Peyer's patch (tissue), 4 donors: ENCODE measurements at regions not wholly inside any gene's neighbourhood (a gene's known extent, or its start where the extent isn't known, plus 50 kb on each side); places are given as distances from the start of the nearest gene placed in this dataset.

Experiments used
- DNase-seq, 3 donors: peaks; one replicate each; pipeline ENCODE4 v3.0.0-alpha.2; 2017 to 2019
- H3K27ac ChIP-seq, 4 donors: fragments of 200-600 bp; sonication (generic); one replicate each; pipeline ENCODE4 v1.5.1; 2016 to 2019
- H3K27me3 ChIP-seq, 2 donors: fragments of 200-600 bp; sonication (generic); one replicate each; pipeline ENCODE4 v1.5.1; 2019
- H3K36me3 ChIP-seq, 3 donors: fragments of 200-600 bp; sonication (generic); one replicate each; pipeline ENCODE4 v1.5.1; 2016 to 2019
- H3K4me1 ChIP-seq, 4 donors: fragments of 200-600 bp; sonication (generic); one replicate each; pipeline ENCODE4 v1.5.1; 2016 to 2019
- H3K4me3 ChIP-seq, 4 donors: fragments of 200-600 bp; sonication (generic); 1 replicate in 3 of 4; 2 replicates in 1 of 4; pipeline ENCODE4 v1.5.1; 2016 to 2019; ENCODE audit warnings: mild to moderate bottlenecking in 1 of 4
- H3K9me3 ChIP-seq, 4 donors: fragments of 200-600 bp; sonication (generic); one replicate each; pipeline ENCODE4 v1.5.1; 2016 to 2019; ENCODE audit warnings: mild to moderate bottlenecking in 1 of 4
- POLR2A ChIP-seq, 2 donors: fragments of 450-650 bp; IDR thresholded peaks; one replicate each; pipeline ENCODE4 v1.5.1; 2017; ENCODE audit warnings: antibody characterized with exemption in 2 of 2, mild to moderate bottlenecking in 2 of 2, moderate library complexity in 2 of 2
- TF ChIP-seq, protein P1 (sequence below), 6 experiments: fragments of 450-650 bp in 4 of 6; fragments of 200-600 bp in 2 of 6; sonication (generic) in 1 of 6; IDR thresholded peaks; one replicate each; pipeline ENCODE4 v1.5.1; 2017 to 2019; ENCODE audit warnings: antibody characterized with exemption in 6 of 6, mild to moderate bottlenecking in 3 of 6, moderate library complexity in 1 of 6

DNA sequence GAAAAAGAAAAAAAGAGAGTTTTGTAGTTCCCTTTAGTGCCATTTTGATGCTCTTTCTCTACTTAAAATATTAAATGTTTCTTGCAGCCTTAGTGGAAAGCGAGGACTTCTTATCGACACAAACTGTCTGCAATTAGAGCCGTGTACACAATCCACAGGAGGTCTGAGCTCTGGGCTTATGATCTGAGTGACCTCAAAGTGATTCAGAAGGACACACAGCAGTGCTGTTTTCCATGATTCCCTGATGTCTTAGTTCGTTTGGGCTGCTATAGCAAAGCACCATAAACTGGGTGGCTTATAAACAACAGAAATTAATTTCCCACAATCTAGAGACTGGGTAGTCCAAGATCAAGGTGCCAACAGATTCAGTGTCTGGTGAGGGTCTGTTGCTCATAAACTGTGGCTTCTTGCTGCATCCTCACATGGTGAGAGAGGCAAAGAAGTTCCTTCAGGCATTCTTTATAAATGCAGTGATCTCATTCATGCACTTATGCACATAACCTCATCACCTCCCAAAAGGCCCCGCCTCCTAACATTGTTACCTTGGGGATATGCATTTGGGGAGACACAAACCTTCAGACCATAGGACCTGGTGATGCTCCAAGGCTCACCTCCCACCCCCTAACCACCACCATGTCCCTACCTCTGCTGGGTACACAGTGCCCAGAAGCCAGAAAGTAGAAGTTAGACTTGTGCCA, 204.5 kb upstream of the GHITM start:
- Histone ChIP-seq H3K4me1 (no peaks in the 10 kb centered on the region), H3K27ac (no peak overlapping the region), H3K4me3 (no peak overlapping the region), H3K9me3 (no peaks in the 10 kb centered on the region), H3K36me3 (no peaks in the 10 kb centered on the region), H3K27me3 (no peaks in the 10 kb centered on the region)
- DNase-seq = no peak
- no peak for TF ChIP-seq POLR2A (IDR thresholded peaks at IDR 0.05)
- TF ChIP-seq, protein P1, sequence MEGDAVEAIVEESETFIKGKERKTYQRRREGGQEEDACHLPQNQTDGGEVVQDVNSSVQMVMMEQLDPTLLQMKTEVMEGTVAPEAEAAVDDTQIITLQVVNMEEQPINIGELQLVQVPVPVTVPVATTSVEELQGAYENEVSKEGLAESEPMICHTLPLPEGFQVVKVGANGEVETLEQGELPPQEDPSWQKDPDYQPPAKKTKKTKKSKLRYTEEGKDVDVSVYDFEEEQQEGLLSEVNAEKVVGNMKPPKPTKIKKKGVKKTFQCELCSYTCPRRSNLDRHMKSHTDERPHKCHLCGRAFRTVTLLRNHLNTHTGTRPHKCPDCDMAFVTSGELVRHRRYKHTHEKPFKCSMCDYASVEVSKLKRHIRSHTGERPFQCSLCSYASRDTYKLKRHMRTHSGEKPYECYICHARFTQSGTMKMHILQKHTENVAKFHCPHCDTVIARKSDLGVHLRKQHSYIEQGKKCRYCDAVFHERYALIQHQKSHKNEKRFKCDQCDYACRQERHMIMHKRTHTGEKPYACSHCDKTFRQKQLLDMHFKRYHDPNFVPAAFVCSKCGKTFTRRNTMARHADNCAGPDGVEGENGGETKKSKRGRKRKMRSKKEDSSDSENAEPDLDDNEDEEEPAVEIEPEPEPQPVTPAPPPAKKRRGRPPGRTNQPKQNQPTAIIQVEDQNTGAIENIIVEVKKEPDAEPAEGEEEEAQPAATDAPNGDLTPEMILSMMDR (IDR thresholded peaks at IDR 0.05) = no peak

DNA sequence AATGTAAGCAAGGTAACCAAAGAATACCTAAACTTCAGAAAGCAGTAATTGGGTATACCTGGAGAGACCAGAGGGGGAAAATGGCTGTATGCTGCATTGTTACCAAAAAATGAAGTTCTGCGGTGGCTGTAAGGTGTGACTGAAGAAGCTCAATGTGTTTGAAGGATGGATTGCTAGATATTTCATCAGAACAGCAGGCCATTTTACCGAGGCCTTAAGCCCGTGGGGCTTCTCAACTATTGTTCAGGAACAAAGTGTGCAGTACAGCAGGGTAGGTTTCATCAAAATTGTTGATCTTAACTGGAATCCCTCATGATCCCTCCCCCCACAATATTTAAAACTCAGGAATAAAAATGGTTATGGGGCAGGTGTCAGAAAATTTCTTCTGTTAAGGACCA, 204.0 kb upstream of the GHITM start:
- Histone ChIP-seq H3K36me3 (no peaks in the 10 kb centered on the region), H3K4me1 (no peaks in the 10 kb centered on the region), H3K9me3 (no peaks in the 10 kb centered on the region), H3K4me3 (no peak overlapping the region), H3K27ac (no peak overlapping the region), H3K27me3 (no peaks in the 10 kb centered on the region)
- TF ChIP-seq, protein P1 (IDR thresholded peaks at IDR 0.05) = no peak
- no peak for DNase-seq

DNA sequence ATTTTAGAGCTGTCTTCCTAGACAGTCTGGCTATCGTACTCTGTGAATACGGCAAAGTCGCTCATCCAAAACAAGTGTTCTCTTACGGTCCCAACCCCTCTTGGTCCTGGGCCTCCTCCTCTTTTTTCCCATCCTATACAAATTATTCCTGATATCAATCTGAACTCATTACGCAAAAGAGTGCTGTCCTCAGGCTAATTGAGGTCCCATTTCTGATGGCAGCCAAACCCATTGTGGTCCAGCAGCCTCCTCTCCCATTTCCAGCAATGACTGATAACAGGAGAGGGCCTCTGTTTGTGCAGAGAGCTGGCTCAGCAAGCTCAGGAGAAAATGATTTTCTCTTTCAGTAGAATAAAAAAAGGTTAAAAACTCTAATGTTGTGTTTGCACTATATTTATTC, 203.4 kb upstream of the GHITM start:
- TF ChIP-seq POLR2A (IDR thresholded peaks at IDR 0.05) = no peak
- TF ChIP-seq, protein P1 (IDR thresholded peaks at IDR 0.05) = no peak
- no peaks in the 10 kb centered on the region for H3K9me3 ChIP-seq
- DNase-seq = no peak
- H3K27me3 ChIP-seq = no peaks in the 10 kb centered on the region
- H3K4me3 ChIP-seq = no peak overlapping the region
- no peak overlapping the region for H3K27ac ChIP-seq
- H3K36me3 ChIP-seq = no peaks in the 10 kb centered on the region
- H3K4me1 ChIP-seq = no peaks in the 10 kb centered on the region

DNA sequence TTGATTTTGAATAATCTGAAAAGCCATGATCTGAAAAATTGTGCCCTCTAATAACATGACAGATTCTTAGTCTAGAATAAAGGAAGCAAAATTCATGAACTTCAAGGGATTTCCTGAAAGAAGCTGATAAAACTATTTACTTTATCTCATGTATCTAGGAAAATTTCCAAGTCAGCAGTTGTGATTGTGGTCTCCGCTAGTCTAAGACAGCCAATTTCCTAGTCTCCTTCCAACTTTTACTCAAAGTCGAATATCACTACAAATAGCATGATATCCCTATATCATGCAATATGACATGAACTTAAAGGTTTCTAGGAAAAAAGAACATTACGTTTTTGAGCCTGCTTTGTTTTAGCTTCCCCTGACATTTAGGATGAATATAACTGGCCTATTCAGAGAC, 202.1 kb upstream of the GHITM start:
- no peaks in the 10 kb centered on the region for H3K9me3 ChIP-seq
- no peaks in the 10 kb centered on the region for H3K36me3 ChIP-seq
- H3K4me1 ChIP-seq = no peaks in the 10 kb centered on the region
- TF ChIP-seq POLR2A (IDR thresholded peaks at IDR 0.05) = no peak
- TF ChIP-seq, protein P1 (IDR thresholded peaks at IDR 0.05) = no peak
- H3K27ac ChIP-seq = no peak overlapping the region
- no peak overlapping the region for H3K4me3 ChIP-seq
- DNase-seq = no peak
- no peaks in the 10 kb centered on the region for H3K27me3 ChIP-seq

DNA sequence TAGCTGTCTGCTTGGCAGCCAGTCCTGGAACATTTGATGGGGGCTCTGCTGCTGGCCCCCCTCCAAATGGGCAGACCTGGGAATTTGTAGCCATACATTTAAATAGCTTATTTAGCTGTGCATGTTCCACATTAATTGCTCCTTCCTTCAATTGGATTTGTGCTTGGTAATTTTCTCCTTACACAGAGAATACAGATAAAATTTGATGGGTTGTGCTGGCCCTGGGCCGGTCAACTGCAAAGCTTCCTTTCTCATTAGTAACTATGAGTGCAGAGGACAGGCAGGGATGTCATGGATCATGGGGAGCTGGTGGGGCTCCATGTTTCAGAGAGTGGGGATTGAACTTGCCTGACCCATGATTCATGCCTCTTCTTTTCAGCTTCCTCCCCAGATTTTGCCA, 201.5 kb upstream of the GHITM start:
- Histone ChIP-seq H3K27ac (no peak overlapping the region), H3K9me3 (no peaks in the 10 kb centered on the region), H3K27me3 (no peaks in the 10 kb centered on the region), H3K36me3 (no peaks in the 10 kb centered on the region), H3K4me3 (no peak overlapping the region), H3K4me1 (no peaks in the 10 kb centered on the region)
- no peak for DNase-seq
- TF ChIP-seq POLR2A (IDR thresholded peaks at IDR 0.05) = no peak
- TF ChIP-seq, protein P1 (IDR thresholded peaks at IDR 0.05) = no peak

DNA sequence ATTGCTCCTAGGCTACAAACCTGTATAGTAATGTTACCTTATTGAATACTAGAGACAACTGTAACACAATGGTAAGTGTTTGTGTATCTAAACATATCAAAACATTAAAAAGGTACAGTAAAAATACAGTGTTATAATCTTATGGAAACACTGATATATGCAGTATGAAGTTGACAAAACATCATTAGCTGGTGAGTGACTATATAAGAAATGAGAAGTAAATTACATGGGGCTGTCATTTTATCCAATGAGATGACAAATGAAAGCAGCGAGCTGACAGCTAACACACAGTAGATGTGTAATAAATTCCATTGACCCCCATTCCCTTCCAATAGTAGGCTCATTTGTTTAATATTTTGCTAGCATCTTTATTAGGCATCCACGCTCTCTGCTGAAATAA, 198.1 kb upstream of the GHITM start:
- DNase-seq = no peak
- H3K36me3 ChIP-seq = no peaks in the 10 kb centered on the region

More for the DNA sequence above, 198.1 kb upstream of the GHITM start:
- Histone ChIP-seq H3K9me3 (no peaks in the 10 kb centered on the region), H3K27ac (no peak overlapping the region), H3K27me3 (no peaks in the 10 kb centered on the region), H3K4me1 (no peaks in the 10 kb centered on the region), H3K4me3 (no peak overlapping the region)
- TF ChIP-seq, protein P1 (IDR thresholded peaks at IDR 0.05) = no peak
- no peak for TF ChIP-seq POLR2A (IDR thresholded peaks at IDR 0.05)
